GM23338 (cell line): ENCODE measurements at regions not wholly inside any gene's neighbourhood (a gene's known extent, or its start where the extent isn't known, plus 50 kb on each side); places are given as distances from the start of the nearest gene placed in this dataset.

ENCODE experiments used
- EZH2 ChIP-seq: fragments of 200-600 bp; sonication (generic); IDR thresholded peaks from one replicate; pipeline ENCODE4 v1.8.0; 2017; ENCODE audit warnings: antibody characterized with exemption, mild to moderate bottlenecking, low read depth; ENCODE audit not compliant: unreplicated experiment
- EZH2phosphoT487 ChIP-seq: fragments of 200-600 bp; sonication (generic); IDR thresholded peaks from one replicate; pipeline ENCODE4 v1.8.1; 2018; ENCODE audit warnings: antibody characterized with exemption; ENCODE audit not compliant: unreplicated experiment
- POLR2AphosphoS5 ChIP-seq: IDR thresholded peaks from 2 replicates; pipeline ENCODE4 v1.6.1; 2016; ENCODE audit warnings: antibody characterized with exemption, low read depth
- TF ChIP-seq, protein P1 (sequence below), 2 experiments: fragments of 200-600 bp in 1 of 2; sonication (generic) in 1 of 2; conservative IDR thresholded peaks; 2 replicates each; pipeline versions ENCODE4 v1.5.1 to v1.6.1; 2016 to 2017; ENCODE audit warnings: antibody characterized with exemption in 2 of 2, low read depth in 2 of 2, mild to moderate bottlenecking in 2 of 2, moderate library complexity in 1 of 2

GRCh38 chr19:28046932-28047331, 1166.0 kb downstream of the UQCRFS1 start:
- TF ChIP-seq, protein P1, sequence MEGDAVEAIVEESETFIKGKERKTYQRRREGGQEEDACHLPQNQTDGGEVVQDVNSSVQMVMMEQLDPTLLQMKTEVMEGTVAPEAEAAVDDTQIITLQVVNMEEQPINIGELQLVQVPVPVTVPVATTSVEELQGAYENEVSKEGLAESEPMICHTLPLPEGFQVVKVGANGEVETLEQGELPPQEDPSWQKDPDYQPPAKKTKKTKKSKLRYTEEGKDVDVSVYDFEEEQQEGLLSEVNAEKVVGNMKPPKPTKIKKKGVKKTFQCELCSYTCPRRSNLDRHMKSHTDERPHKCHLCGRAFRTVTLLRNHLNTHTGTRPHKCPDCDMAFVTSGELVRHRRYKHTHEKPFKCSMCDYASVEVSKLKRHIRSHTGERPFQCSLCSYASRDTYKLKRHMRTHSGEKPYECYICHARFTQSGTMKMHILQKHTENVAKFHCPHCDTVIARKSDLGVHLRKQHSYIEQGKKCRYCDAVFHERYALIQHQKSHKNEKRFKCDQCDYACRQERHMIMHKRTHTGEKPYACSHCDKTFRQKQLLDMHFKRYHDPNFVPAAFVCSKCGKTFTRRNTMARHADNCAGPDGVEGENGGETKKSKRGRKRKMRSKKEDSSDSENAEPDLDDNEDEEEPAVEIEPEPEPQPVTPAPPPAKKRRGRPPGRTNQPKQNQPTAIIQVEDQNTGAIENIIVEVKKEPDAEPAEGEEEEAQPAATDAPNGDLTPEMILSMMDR (conservative IDR thresholded peaks at IDR 0.05; ENCODE audit: low read depth in 2 of 2): no peak
- TF ChIP-seq EZH2: no peak
- TF ChIP-seq EZH2phosphoT487: no peak
- TF ChIP-seq POLR2AphosphoS5: no peak
